ENCODE measurements at regions not wholly inside any gene's neighbourhood (a gene's known extent, or its start where the extent isn't known, plus 50 kb on each side); places are given as distances from the start of the nearest gene placed in this dataset.

- TF ChIP-seq CTCF (IDR thresholded peaks at IDR 0.05) (no peak), POLR2AphosphoS2 (conservative IDR thresholded peaks at IDR 0.05; ENCODE audit: low read length) (no peak), ESRRA (IDR thresholded peaks at IDR 0.05; ENCODE audit: borderline replicate concordance, low read length) (no peak), HDAC2 (IDR thresholded peaks at IDR 0.05) (no peak), POLR2A (IDR thresholded peaks at IDR 0.05; ENCODE audit: low read length) (no peak), REST (IDR thresholded peaks at IDR 0.05) (no peak), MAZ (IDR thresholded peaks at IDR 0.05; ENCODE audit: borderline replicate concordance, low read depth, low read length) (no peak), RCOR1 (IDR thresholded peaks at IDR 0.05; ENCODE audit: low read depth, low read length) (no peak), MAX (IDR thresholded peaks at IDR 0.05) (no peak)
Measured at GRCh38 chr1:219427989-219428388, 184.9 kb downstream of the ZC3H11B start.

Data from A549 (cell line).